ENCODE measurements at regions not wholly inside any gene's neighbourhood (a gene's known extent, or its start where the extent isn't known, plus 50 kb on each side); places are given as distances from the start of the nearest gene placed in this dataset.
"Not testable (repeated sequence)": the region's sequence is repeated elsewhere in the genome, so short reads cannot be mapped to it uniquely, and the experiment has no call there.

- H3K4me3 ChIP-seq (ENCODE audit: low read length); DNase-seq (ENCODE audit: low read depth); H3K4me1 ChIP-seq (ENCODE audit: control insufficient read depth, insufficient read depth, low read length); H3K9me3 ChIP-seq (ENCODE audit: control insufficient read depth, low read length); H3K36me3 ChIP-seq (ENCODE audit: control insufficient read depth, insufficient read depth, low read length, severe bottlenecking); H3K27me3 ChIP-seq (replicated peaks; ENCODE audit: control insufficient read depth, insufficient read depth, low read length); H3K9ac ChIP-seq (ENCODE audit: low read length): not testable (repeated sequence)
Measured at GRCh38 chr20:30871127-30871526, 386.3 kb upstream of the DEFB115 start.

- H3K9me3 ChIP-seq (ENCODE audit: control insufficient read depth, low read length); H3K27me3 ChIP-seq (replicated peaks; ENCODE audit: control insufficient read depth, insufficient read depth, low read length); DNase-seq (ENCODE audit: low read depth): not testable (repeated sequence)
Measured at GRCh38 chr20:30872252-30872651, 385.2 kb upstream of the DEFB115 start.

GRCh38 chr20:30875868-30876267 lies 381.6 kb upstream of the DEFB115 start:
- H3K4me3 ChIP-seq (ENCODE audit: low read length); H3K4me1 ChIP-seq (ENCODE audit: control insufficient read depth, insufficient read depth, low read length); H3K9ac ChIP-seq (ENCODE audit: low read length); H3K9me3 ChIP-seq (ENCODE audit: control insufficient read depth, low read length); H3K27me3 ChIP-seq (replicated peaks; ENCODE audit: control insufficient read depth, insufficient read depth, low read length); H3K36me3 ChIP-seq (ENCODE audit: control insufficient read depth, insufficient read depth, low read length, severe bottlenecking): not testable (repeated sequence)
- peak; percentile 1 for DNase-seq (ENCODE audit: low read depth)

More at GRCh38 chr20:30872252-30872651, 385.2 kb upstream of the DEFB115 start:
- H3K4me3 ChIP-seq (ENCODE audit: low read length); H3K9ac ChIP-seq (ENCODE audit: low read length); H3K36me3 ChIP-seq (ENCODE audit: control insufficient read depth, insufficient read depth, low read length, severe bottlenecking); H3K4me1 ChIP-seq (ENCODE audit: control insufficient read depth, insufficient read depth, low read length): not testable (repeated sequence)

GRCh38 chr20:30891400-30891799 lies 366.1 kb upstream of the DEFB115 start:
- H3K27me3 ChIP-seq (replicated peaks; ENCODE audit: control insufficient read depth, insufficient read depth, low read length); DNase-seq (ENCODE audit: low read depth); H3K36me3 ChIP-seq (ENCODE audit: control insufficient read depth, insufficient read depth, low read length, severe bottlenecking); H3K9ac ChIP-seq (ENCODE audit: low read length); H3K4me3 ChIP-seq (ENCODE audit: low read length); H3K9me3 ChIP-seq (ENCODE audit: control insufficient read depth, low read length); H3K4me1 ChIP-seq (ENCODE audit: control insufficient read depth, insufficient read depth, low read length): not testable (repeated sequence)

- H3K36me3 ChIP-seq (ENCODE audit: control insufficient read depth, insufficient read depth, low read length, severe bottlenecking): no peaks in the 10 kb centered on the region
- peaks cover 12% of the 10 kb centered on the region for H3K27me3 ChIP-seq (replicated peaks; ENCODE audit: control insufficient read depth, insufficient read depth, low read length)
- no peaks in the 10 kb centered on the region for H3K4me1 ChIP-seq (ENCODE audit: control insufficient read depth, insufficient read depth, low read length)
- H3K4me3 ChIP-seq (ENCODE audit: low read length): no peak overlapping the region
- no peak for DNase-seq (ENCODE audit: low read depth)
- no peaks in the 10 kb centered on the region for H3K9me3 ChIP-seq (ENCODE audit: control insufficient read depth, low read length)
- H3K9ac ChIP-seq (ENCODE audit: low read length): no peak overlapping the region
Measured at GRCh38 chr20:30892541-30893345, 364.7 kb upstream of the DEFB115 start.

GRCh38 chr20:30893346-30894314 lies 363.8 kb upstream of the DEFB115 start:
- DNase-seq (ENCODE audit: low read depth); H3K9ac ChIP-seq (ENCODE audit: low read length); H3K9me3 ChIP-seq (ENCODE audit: control insufficient read depth, low read length); H3K4me3 ChIP-seq (ENCODE audit: low read length); H3K4me1 ChIP-seq (ENCODE audit: control insufficient read depth, insufficient read depth, low read length); H3K36me3 ChIP-seq (ENCODE audit: control insufficient read depth, insufficient read depth, low read length, severe bottlenecking): not testable (repeated sequence)
- H3K27me3 ChIP-seq (replicated peaks; ENCODE audit: control insufficient read depth, insufficient read depth, low read length): peaks cover 14% of the 10 kb centered on the region

GRCh38 chr20:30894707-30895353 lies 362.6 kb upstream of the DEFB115 start:
- not testable (repeated sequence) for DNase-seq (ENCODE audit: low read depth); H3K36me3 ChIP-seq (ENCODE audit: control insufficient read depth, insufficient read depth, low read length, severe bottlenecking); H3K9ac ChIP-seq (ENCODE audit: low read length); H3K4me1 ChIP-seq (ENCODE audit: control insufficient read depth, insufficient read depth, low read length); H3K4me3 ChIP-seq (ENCODE audit: low read length); H3K9me3 ChIP-seq (ENCODE audit: control insufficient read depth, low read length)
- H3K27me3 ChIP-seq (replicated peaks; ENCODE audit: control insufficient read depth, insufficient read depth, low read length): peaks cover 19% of the 10 kb centered on the region

GRCh38 chr20:30895354-30895711 lies 362.1 kb upstream of the DEFB115 start:
- H3K4me1 ChIP-seq (ENCODE audit: control insufficient read depth, insufficient read depth, low read length); H3K9me3 ChIP-seq (ENCODE audit: control insufficient read depth, low read length); H3K9ac ChIP-seq (ENCODE audit: low read length); H3K36me3 ChIP-seq (ENCODE audit: control insufficient read depth, insufficient read depth, low read length, severe bottlenecking); DNase-seq (ENCODE audit: low read depth); H3K4me3 ChIP-seq (ENCODE audit: low read length): not testable (repeated sequence)
- peaks cover 19% of the 10 kb centered on the region for H3K27me3 ChIP-seq (replicated peaks; ENCODE audit: control insufficient read depth, insufficient read depth, low read length)

GRCh38 chr20:30899370-30900079 lies 357.9 kb upstream of the DEFB115 start:
- DNase-seq (ENCODE audit: low read depth); H3K4me1 ChIP-seq (ENCODE audit: control insufficient read depth, insufficient read depth, low read length); H3K4me3 ChIP-seq (ENCODE audit: low read length): not testable (repeated sequence)

GRCh38 chr20:30900080-30900719 lies 357.3 kb upstream of the DEFB115 start:
- H3K9ac ChIP-seq (ENCODE audit: low read length); DNase-seq (ENCODE audit: low read depth); H3K4me3 ChIP-seq (ENCODE audit: low read length); H3K4me1 ChIP-seq (ENCODE audit: control insufficient read depth, insufficient read depth, low read length); H3K36me3 ChIP-seq (ENCODE audit: control insufficient read depth, insufficient read depth, low read length, severe bottlenecking): not testable (repeated sequence)
- Histone ChIP-seq H3K27me3 (replicated peaks; ENCODE audit: control insufficient read depth, insufficient read depth, low read length) (peaks cover 11% of the 10 kb centered on the region), H3K9me3 (ENCODE audit: control insufficient read depth, low read length) (peaks cover 10% of the 10 kb centered on the region)

More at GRCh38 chr20:30899370-30900079, 357.9 kb upstream of the DEFB115 start:
- H3K9me3 ChIP-seq (ENCODE audit: control insufficient read depth, low read length): peaks cover 10% of the 10 kb centered on the region
- H3K27me3 ChIP-seq (replicated peaks; ENCODE audit: control insufficient read depth, insufficient read depth, low read length): peaks cover 16% of the 10 kb centered on the region
- not testable (repeated sequence) for H3K36me3 ChIP-seq (ENCODE audit: control insufficient read depth, insufficient read depth, low read length, severe bottlenecking); H3K9ac ChIP-seq (ENCODE audit: low read length)
